AG09309 (cell line): ENCODE measurements at regions not wholly inside any gene's neighbourhood (a gene's known extent, or its start where the extent isn't known, plus 50 kb on each side); places are given as distances from the start of the nearest gene placed in this dataset.

Source experiments
- DNase-seq: peaks from one replicate; pipeline ENCODE4 v3.0.0-alpha.2; 2010; ENCODE audit warnings: low read depth
- H3K4me3 ChIP-seq: 2 replicates; pipeline ENCODE4 v1.5.1; 2011; ENCODE audit warnings: mild to moderate bottlenecking, low read depth, low read length, moderate library complexity; ENCODE audit not compliant: control insufficient read depth
- CTCF ChIP-seq: IDR thresholded peaks from 2 replicates; pipeline ENCODE4 v1.5.1; 2011; ENCODE audit warnings: mild to moderate bottlenecking, low read depth, low read length, inconsistent platforms; ENCODE audit not compliant: insufficient read depth, control insufficient read depth; ENCODE audit errors: missing control alignments

- H3K4me3 ChIP-seq: no peak overlapping the region
- DNase-seq: no peak
- no peak for TF ChIP-seq CTCF
Measured at GRCh38 chr18:22567794-22568193, 150.1 kb upstream of the CTAGE1 start.

GRCh38 chr18:22570492-22570891 is 152.8 kb upstream of the CTAGE1 start:
- no peak for TF ChIP-seq CTCF
- H3K4me3 ChIP-seq: no peak overlapping the region
- no peak for DNase-seq

- no peak for DNase-seq
- TF ChIP-seq CTCF: no peak
- no peak overlapping the region for H3K4me3 ChIP-seq
Measured at GRCh38 chr18:22572341-22572740, 154.6 kb upstream of the CTAGE1 start.

- no peak for DNase-seq
- no peak overlapping the region for H3K4me3 ChIP-seq
- no peak for TF ChIP-seq CTCF
Measured at GRCh38 chr18:22579271-22579670, 161.6 kb upstream of the CTAGE1 start.

- H3K4me3 ChIP-seq: no peak overlapping the region
- no peak for TF ChIP-seq CTCF
- no peak for DNase-seq
Measured at GRCh38 chr18:22585333-22585732, 167.6 kb upstream of the CTAGE1 start.

GRCh38 chr18:22585821-22586220 is 168.1 kb upstream of the CTAGE1 start:
- DNase-seq: no peak
- no peak overlapping the region for H3K4me3 ChIP-seq
- no peak for TF ChIP-seq CTCF

- no peak for TF ChIP-seq CTCF
- DNase-seq: no peak
- no peak overlapping the region for H3K4me3 ChIP-seq
Measured at GRCh38 chr18:22591222-22591621, 173.5 kb upstream of the CTAGE1 start.
